NCI-H2107 treated with DMSO at 0.1 percent for 48 hours (cell line): ENCODE measurements at regions not wholly inside any gene's neighbourhood (a gene's known extent, or its start where the extent isn't known, plus 50 kb on each side); places are given as distances from the start of the nearest gene placed in this dataset.

Source experiments
- DNase-seq: peaks from one replicate; lab custom pipeline; 2025; ENCODE audit not compliant: unreplicated experiment; lab: John Stamatoyannopoulos, UW

DNA sequence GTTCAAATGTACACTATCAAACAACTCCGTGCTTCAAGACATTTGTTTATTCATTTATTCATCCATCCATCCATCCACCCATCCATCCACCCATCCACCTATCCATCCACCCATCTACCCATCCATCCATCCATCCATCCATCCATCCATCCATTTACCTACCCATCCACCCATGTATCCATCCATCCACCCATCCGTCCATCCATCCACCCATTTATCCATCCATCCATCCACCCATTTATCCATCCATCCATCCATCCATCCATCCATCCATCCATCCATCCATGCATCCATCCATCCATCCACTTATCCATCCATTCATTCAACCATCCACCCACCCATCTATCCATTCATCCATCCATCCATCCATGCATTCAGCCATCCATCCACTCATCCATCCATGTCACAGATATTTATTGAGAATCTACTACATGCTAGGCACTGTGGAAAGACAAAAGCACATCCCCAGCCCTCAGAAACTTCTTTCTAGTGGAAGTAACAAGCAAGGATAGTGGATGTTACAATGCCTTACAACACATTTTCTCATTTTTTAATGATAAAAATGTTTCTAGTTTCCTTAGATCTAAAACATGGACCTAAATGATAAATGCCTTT, 237.6 kb downstream of the ZNF536 start:
- DNase-seq = no peak

DNA sequence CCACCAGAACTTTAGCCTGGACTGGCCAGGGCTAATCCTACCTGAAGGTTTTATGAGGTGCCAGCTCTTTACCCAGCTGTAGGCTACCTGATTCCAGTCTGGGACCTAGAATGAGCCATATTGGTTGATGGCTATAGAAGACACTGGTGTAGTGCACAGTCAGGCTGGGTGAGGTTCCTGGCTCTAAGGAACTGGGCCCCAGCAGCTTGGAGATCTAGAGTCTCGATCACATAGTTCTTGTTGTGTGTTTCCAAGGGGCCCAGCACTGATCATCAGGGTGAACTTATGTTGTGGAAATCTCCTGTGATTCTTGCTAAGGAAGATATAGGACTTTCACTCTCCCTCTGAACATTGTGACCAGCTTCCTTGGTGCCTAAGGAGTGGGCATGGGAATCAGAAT, 236.3 kb downstream of the ZNF536 start:
- no peak for DNase-seq
